ENCODE measurements at regions not wholly inside any gene's neighbourhood (a gene's known extent, or its start where the extent isn't known, plus 50 kb on each side); places are given as distances from the start of the nearest gene placed in this dataset.

DNA sequence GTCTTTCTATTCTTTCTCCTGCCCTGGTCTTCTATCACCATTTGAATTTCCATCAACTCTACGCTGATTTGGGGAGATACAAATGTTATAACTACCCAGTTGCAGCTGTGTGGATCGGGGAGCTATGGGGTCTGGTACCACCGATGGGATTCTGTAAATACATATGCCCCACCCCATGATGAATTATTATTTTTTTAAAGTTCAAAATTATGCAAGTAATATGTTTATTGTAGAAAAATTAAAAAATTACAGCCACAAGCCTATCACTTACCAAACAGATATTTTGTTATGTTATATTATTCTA lies 52.4 kb upstream of the CLMP start:
- no peaks in the 10 kb centered on the region for H3K9me2 ChIP-seq (replicated peaks; ENCODE audit: insufficient read depth, low read length)
- no peak overlapping the region for H3K4me3 ChIP-seq (ENCODE audit: low read length)
- H3K36me3 ChIP-seq (ENCODE audit: insufficient read depth, low read length): no peaks in the 10 kb centered on the region
- H2AFZ ChIP-seq (ENCODE audit: low read length): no peak overlapping the region
- H3K4me2 ChIP-seq (ENCODE audit: low read depth, low read length, poor library complexity, severe bottlenecking): no peak overlapping the region
- H3K27me3 ChIP-seq (ENCODE audit: low read length): no peaks in the 10 kb centered on the region
- no peaks in the 10 kb centered on the region for H3K9me3 ChIP-seq (ENCODE audit: low read length)
- no peak overlapping the region for H3K27ac ChIP-seq (ENCODE audit: low read length)
- H4K20me1 ChIP-seq (ENCODE audit: insufficient read depth, low read depth, low read length): no peaks in the 10 kb centered on the region
- no peak overlapping the region for H3K9ac ChIP-seq (ENCODE audit: low read length)
- no peaks in the 10 kb centered on the region for H3K4me1 ChIP-seq (ENCODE audit: low read length)
- DNase-seq: no peak
- no peaks in the 10 kb centered on the region for H3K79me2 ChIP-seq (ENCODE audit: low read length)

DNA sequence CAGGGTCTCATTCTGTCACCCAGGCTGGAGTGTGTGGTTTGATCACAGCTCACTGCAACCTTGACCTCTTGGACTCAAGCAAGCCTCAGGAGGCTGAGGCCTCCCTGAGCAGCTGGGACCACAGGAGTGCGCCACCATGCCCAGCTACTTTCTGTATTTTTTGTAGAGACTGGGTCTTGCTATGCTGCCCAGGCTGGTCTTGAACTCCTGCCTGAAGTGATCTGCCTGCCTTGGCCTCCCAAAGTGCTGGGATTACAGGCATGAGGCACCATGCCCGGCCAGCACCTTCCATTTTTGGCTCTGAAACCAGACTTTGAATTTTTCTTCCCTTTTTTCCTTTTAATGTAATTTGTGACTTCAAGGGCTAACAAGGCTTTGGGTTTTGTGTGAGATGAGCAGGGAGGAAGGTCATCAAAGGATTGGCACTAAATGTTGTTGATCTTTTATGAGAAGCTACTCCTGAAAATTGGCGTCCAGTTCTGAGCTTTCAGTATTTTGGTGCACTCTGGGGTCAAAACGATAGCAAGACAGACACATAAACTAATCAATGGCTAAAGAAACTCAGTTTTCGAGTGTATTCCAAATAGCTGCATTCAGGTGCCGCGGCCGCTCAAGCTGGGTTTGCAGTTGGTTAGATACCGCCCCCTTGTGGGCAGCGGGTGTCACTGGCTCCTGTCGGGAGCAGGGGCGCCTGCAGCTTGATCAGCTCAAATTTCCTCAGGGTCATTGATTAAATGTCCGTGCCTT lies 51.9 kb upstream of the CLMP start:
- H2AFZ ChIP-seq (ENCODE audit: low read length): no peak overlapping the region

DNA sequence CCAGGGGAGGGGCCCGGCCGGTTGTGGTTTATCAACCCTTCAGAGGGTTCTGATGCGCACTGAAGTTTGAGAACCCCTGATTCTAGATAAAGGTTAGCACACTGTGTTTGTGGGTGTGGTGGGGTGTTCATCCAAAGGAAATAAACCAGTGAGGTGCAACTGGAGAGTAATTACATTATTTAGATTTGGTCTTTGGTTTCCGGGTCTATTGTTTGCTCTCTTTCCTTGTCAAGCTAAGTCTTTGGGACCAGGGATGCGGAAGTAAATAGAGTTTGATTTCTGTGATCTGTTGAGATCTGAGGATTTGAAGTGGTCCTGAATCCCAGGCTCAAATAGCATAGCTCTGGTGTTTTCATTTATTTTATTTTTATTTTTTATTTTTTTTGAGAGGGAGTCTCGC lies 50.5 kb upstream of the CLMP start:
- Histone ChIP-seq H3K27ac (ENCODE audit: low read length) (no peak overlapping the region), H3K9me3 (ENCODE audit: low read length) (no peaks in the 10 kb centered on the region), H3K36me3 (ENCODE audit: insufficient read depth, low read length) (no peaks in the 10 kb centered on the region), H4K20me1 (ENCODE audit: insufficient read depth, low read depth, low read length) (no peaks in the 10 kb centered on the region), H3K9ac (ENCODE audit: low read length) (no peak overlapping the region), H3K4me1 (ENCODE audit: low read length) (no peaks in the 10 kb centered on the region), H3K4me2 (ENCODE audit: low read depth, low read length, poor library complexity, severe bottlenecking) (no peak overlapping the region), H3K27me3 (ENCODE audit: low read length) (no peaks in the 10 kb centered on the region), H2AFZ (ENCODE audit: low read length) (no peak overlapping the region), H3K9me2 (replicated peaks; ENCODE audit: insufficient read depth, low read length) (no peaks in the 10 kb centered on the region), H3K79me2 (ENCODE audit: low read length) (no peaks in the 10 kb centered on the region), H3K4me3 (ENCODE audit: low read length) (no peak overlapping the region)
- no peak for DNase-seq

More for the DNA sequence above, 51.9 kb upstream of the CLMP start:
- H3K27me3 ChIP-seq (ENCODE audit: low read length): no peaks in the 10 kb centered on the region
- H3K4me1 ChIP-seq (ENCODE audit: low read length): no peaks in the 10 kb centered on the region
- no peak overlapping the region for H3K4me2 ChIP-seq (ENCODE audit: low read depth, low read length, poor library complexity, severe bottlenecking)
- no peaks in the 10 kb centered on the region for H3K79me2 ChIP-seq (ENCODE audit: low read length)
- H3K9ac ChIP-seq (ENCODE audit: low read length): no peak overlapping the region
- no peaks in the 10 kb centered on the region for H3K36me3 ChIP-seq (ENCODE audit: insufficient read depth, low read length)
- H3K9me2 ChIP-seq (replicated peaks; ENCODE audit: insufficient read depth, low read length): no peaks in the 10 kb centered on the region
- no peak overlapping the region for H3K4me3 ChIP-seq (ENCODE audit: low read length)
- peak; percentile 83 for DNase-seq
- no peak overlapping the region for H3K27ac ChIP-seq (ENCODE audit: low read length)
- no peaks in the 10 kb centered on the region for H3K9me3 ChIP-seq (ENCODE audit: low read length)
- no peaks in the 10 kb centered on the region for H4K20me1 ChIP-seq (ENCODE audit: insufficient read depth, low read depth, low read length)

Small RNA genes in the stretch of these regions (small RNA-seq; reads per million reads assigned to genes)
- gene RF00096: 0.36 reads per million
